GM21529 (cell line): ENCODE measurements at regions not wholly inside any gene's neighbourhood (a gene's known extent, or its start where the extent isn't known, plus 50 kb on each side); places are given as distances from the start of the nearest gene placed in this dataset.
"Not testable (repeated sequence)": the region's sequence is repeated elsewhere in the genome, so short reads cannot be mapped to it uniquely, and the experiment has no call there.

Experiments used
- ATAC-seq: cut with Tn5 transposase; IDR thresholded peaks from one replicate; pipeline ENCODE4 v1.9.1; 2021; ENCODE audit not compliant: unreplicated experiment

DNA sequence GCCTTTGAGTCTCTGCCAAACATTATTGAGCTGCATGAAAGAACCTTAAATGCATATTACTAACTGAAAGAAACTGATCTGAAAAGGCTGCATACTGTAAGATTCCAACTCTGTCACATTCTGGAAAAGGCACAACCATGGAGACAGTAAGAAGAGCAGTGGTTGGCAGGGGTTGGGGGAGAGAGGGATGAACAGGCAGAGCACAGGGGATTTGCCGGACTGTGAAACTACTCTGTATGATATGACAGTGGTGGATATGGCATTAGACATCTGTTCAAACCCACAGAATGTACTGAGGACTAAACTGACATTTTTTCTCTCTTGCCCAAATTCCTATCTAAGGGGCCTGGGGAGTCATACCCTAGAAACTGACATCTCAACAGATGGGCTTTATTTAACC is 138.4 kb downstream of the KCNJ12 start:
- ATAC-seq: not testable (repeated sequence)

DNA sequence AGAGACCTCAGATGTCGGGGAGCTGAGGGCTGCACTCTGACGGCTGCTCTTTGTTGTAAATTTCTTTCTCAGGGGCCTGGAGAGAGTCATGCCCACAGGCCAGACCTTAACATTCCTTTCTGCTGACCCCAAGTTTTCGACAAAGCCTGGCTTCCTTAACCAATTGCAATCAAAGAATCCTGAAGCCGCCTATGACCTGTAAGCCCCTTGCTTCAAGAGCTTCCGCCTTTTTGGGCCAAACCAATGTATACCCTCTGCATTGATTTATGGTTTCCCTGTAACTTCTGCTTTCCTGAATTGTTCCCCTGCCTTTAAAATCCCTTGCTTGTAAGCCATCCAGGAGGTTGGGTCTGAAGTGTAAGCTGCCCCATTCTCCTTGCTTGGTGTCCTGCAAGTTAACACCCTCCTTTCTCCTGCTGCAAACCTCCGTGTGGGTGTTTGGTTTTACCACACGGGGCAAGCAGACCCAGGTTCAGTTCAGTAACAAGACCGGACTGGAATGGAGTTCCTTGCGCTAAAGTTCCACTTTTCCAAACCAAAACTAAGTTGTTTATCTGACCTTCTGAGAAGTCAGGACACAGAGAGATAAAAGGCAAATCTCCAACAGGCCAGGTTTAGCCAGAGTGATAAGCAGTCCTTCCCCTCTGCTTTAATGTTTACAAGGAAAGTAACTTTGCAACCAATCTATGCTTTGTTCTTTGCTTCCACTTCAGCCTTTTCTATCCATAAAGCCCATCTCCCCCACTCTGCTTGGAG is 141.6 kb downstream of the KCNJ12 start:
- no peak for ATAC-seq

DNA sequence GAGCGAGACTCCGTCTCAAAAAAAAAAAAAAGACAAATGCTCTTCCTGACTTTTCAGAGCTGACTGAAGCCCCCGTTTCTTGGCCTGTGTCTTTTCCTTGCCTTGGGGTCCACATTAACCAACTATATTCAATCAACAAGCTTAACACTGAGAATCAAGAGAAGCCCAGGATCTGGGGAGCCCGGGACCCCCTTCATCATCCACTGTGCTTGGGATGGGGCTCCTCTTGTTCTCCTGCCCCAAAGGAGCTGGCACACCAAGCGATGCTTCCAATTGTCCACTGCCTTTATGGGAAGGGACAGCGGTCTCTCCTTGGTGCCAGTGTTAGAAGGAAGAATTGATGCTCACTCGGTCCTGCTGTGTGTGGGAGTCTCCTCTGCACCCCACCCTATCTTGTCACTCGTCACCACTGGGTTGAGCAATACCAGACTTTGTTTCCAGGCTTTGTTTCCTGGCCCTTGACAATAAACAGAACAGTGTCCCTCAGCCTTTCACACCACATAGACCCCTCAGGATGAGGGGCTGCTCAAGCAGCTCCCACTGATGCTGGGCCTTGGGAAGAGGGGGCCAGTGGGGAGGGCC is 146.7 kb downstream of the KCNJ12 start:
- ATAC-seq: no peak

DNA sequence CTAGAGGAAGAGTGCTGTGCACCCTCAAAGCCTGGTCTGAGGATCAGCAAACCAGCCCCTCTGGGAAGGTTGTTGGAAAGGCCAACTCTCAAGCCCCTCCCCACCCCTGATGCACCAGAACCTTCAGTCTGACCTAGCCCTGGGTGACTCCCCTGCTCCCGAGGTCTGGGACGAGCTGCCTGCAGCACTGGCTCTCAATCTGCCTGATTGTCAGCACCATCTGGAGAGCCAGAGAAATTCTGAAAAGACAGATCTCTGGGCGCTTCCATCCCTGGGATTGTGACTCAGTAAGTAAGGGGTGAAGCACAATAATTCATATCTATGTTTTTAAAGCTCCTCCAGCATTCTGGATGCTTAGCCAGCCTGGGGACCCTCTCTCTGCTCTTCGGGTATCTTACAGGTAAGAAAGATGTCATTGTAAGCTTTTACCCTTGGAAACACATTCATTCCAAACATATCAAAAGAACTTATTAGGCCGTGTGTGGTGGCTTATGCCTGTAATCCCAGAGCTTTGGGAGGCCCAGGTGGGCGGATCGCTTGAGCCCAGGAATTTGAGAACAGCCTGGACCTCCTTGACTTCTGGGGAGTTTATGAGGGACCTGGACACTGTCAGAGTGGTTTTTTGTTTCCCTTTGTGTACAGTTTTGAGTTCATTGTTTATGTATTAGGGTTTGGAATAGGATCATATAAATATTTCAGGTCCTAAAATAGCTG is 147.5 kb downstream of the KCNJ12 start:
- ATAC-seq: no peak

DNA sequence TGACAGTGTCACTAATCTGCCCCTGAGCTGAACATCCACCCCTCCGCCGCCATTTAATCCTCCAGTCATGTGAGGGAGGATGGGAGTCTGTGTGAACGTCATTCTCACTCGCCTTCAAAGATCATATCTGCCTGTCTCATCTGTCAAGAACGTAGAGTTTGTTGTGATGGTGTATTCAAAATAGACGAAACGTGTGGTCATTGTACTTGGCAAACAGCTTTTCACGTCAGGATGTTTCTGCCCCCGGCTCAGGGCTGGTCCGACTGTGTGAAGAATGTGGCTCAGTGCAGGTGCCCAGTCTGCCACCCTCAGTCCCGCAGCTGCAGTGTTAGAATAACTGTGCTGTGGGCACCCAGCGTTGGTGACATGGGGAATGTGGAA is 148.0 kb downstream of the KCNJ12 start:
- no peak for ATAC-seq

DNA sequence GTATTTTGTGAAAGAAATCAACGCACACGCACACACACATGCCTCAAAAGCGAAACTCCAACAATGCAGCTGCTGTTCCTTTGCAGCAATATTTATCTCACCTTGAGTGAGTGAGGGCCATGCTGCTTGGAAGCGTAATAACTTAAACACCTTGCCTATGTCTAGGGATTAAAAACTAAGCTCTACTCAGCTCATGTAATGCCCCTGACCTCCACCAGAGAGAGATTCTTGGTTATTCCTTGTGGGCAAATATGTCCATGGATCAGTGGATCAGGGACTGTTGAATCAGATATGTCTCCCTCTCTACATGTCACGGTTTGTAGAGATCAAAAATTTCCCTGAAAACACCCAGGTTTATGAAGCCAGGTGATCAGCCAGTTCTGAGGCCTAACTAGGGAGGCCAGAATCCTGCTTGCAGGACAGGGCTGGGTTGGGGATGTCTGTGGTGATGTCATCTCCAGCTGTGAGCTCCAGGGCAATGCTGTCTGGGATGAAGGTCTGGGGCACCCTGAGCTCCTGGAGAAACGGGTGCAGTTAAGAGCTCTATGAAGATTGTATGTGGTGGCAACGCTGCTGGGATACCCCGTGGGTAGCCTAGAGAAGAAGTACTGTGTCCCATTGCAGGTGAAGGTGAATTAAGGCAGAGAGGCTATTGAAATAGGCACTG is 149.4 kb downstream of the KCNJ12 start:
- no peak for ATAC-seq

DNA sequence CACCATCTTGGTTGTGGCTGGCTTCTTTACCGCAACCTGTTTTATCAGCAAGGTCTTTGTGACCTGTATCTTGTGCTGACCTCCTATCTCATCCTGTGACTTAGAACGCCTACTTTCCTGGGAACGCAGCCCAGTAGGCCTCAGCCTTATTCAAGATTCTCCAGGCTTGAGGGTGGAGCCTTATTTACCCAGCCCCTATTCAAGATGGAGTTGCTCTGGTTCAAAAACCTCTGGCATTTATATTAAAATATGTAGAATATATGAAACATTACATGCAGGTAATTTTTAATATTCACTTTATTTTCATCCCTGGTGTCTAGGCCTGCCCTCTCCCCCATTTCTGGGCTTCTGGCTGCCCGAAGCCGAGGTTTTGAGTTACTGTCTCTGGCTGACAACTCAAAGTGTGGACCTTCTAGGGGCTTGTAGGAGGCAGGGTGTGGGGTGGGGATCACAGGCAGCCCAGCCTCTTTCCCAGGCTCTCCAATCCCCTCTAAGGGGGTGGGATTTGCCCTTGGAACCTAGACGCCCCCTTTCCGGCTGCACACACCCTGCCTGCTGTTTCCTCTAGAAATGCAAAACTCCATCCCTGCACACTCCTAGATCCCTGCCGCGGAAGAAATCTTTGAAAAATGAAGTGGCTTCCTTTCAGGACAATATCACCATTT is 152.0 kb downstream of the KCNJ12 start:
- ATAC-seq: no peak

DNA sequence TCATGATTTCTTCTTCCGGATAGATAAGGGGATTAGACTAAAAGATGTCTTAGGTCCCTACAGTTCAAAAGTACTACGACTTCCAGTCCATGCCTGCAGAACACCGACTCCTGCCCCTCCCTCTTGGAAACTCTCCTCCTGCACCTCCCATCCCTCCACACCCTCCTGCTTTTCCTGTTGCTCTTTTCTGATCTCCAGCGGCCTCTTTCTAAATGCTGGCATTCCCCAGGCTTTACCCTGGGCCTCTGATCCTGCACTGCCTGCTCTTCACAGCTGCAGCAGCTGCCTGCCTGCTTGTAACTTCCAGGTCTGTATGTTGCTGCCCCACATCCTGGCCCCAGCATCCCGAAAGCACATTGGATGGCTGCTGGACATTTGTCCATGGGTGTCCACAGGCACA is 154.2 kb downstream of the KCNJ12 start:
- no peak for ATAC-seq

DNA sequence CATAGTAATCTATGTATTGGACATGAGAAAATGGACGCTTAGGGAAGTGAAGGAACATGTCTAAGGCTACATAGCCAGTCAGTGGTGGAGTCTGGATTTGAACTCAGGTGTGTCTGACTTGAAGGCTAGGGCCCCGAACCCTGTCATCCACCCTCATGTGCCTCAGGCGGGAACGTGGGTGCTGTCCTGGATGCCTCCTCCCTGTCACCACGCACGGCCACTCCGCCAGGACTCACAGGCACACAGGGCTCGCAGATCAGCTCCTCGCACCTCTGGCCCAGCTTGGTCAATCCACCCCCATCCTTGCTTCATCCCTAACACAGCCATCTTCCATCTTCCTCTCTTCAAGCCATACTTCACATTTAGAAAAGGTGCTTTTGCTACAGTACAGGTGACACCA is 154.7 kb downstream of the KCNJ12 start:
- no peak for ATAC-seq

DNA sequence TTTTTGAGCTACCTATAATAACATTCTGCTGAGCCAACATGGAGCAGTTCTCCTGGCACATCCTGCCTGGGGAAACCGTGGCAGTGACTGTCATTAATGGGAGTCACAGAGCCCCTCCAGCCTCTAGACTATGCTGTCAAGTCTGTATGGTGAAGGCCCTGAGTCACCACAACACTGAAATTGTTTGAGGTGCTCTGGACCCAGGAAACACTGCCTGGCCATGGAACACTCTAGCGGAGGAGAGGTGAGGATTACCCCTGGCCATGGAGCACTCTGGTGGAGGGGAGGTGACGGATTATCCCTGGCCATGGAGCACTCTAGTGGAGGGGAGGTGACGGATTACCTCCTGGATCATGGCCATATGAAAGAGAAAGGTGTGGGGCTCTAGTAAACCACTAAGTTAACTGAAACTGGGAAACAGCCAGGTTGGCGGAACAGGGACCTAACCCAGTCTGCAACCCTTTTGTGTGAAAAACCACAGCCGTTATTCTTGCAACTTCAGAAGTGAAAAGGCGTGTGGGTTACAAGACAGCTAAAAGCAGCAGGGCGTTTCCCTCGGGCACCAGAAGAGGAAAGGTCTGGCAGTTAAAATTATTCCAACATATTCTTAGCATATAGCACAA is 156.7 kb downstream of the KCNJ12 start:
- ATAC-seq: no peak

DNA sequence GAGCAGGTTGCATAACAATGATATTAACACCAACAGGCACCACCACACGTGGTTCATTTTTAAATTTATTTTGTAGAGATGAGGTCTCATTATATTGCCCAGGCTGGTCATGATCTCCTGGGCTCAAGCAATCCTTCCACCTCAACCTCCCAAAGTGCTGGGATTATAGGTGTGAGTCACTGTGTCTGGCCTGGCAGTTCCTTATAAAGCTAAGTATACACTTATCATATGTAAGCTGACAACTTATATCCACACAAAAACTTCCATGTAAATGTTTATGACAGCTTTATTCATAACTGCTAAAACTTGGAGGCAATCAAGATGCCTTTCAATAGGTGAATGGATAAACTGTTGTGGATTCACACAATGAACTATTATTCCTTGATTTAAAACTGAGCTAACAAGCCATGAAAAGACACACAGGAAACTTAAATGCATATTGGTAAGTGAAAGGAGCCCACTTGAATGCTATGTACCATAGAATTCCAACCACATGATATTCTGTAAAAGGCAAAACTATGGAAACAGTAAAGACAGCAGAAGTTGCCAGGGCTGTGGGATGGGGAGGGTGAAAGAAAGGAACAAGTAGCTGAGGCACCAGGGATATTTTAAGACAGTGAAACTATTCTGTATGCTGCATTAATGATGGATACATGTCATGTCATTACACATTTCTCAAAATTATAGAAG is 156.5 kb upstream of the KCNJ18 start:
- no peak for ATAC-seq

DNA sequence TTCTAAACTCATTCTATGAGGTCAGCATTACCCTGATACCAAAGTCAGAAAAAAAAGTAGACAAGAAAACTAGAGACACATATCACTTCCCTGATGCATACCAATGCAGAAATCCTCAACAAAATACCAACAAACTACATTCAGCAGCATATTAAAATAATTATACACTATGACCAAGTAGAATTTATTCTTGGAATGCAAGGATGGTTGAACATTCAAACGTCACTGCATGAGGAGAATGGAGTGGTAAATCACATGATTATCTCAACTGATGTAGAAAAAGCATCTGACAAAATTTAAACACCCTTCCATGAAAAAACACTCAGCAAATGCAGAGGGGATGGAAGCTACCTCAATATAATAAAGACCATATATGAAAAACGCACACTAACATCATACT is 155.0 kb upstream of the KCNJ18 start:
- no peak for ATAC-seq

DNA sequence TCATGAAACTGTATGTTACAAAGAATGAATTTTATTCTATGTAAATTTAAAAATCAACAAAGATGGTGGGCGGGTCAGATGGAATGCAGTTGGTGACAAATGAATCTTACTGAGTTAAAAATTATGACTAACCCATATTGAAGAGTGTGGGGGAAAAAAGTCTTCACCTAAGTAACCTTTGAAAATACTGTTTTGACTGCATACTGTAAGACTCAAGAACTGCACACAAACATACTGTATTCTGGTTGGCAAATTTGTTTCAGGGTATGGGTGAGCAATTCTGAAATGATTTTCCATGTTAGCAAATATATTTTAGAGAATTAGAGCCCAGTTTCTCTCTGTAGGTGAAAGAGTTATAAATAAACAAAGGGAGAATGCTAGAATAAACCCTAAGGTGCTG is 153.7 kb upstream of the KCNJ18 start:
- ATAC-seq: no peak

DNA sequence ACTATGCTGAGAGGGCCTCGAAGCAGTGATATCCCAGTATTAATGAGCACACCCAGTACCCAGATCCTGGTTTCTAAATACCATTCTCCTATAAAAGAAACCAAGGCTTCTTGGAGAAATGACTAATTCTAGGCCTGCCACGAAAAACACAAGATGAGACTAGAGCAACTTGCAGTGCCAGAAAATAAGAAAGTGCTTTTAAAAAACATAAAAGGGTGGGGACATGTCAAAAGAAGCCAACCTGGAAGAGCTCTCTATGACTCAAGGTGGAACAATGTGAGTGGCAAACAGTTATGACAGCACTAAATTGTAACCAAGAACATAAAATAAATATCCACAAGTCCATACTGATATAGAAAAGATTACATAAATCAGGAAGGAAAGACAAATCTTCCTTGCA is 153.2 kb upstream of the KCNJ18 start:
- no peak for ATAC-seq

DNA sequence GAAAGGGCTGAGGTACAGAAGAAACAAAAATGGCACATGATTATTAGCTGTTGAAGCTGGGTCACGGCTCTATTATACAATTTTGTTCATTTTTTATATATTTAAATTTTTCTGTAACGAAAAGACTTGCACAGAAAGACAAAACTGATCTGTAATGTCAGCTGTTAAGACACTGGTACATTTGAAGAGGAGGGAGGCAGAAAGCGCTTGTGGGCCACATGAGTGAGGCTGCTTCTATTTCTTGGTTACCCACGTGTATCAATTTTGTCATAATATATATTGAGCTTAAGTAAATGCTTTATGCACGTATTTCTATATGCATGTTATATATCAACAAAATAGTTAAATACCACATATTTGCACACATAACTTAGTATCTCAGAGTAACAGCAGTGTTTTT is 151.8 kb upstream of the KCNJ18 start:
- no peak for ATAC-seq

DNA sequence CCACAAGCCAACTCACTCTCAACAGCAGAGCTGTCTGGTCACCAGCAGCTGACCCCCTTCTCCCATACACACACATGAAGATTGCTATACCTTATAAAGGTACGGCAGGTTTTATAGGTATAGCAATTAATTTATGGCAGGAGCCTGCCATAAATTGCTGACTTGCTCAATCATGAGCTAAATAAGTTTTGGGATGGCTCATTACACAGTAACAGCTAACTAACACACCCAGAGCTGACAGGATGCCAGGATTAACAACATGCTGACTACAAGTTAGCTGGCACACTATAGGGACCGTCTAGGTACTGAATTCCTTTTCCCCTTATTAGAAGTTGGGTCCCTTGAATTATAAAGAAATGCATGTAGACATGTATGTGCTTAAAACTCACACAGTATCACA is 150.3 kb upstream of the KCNJ18 start:
- no peak for ATAC-seq

DNA sequence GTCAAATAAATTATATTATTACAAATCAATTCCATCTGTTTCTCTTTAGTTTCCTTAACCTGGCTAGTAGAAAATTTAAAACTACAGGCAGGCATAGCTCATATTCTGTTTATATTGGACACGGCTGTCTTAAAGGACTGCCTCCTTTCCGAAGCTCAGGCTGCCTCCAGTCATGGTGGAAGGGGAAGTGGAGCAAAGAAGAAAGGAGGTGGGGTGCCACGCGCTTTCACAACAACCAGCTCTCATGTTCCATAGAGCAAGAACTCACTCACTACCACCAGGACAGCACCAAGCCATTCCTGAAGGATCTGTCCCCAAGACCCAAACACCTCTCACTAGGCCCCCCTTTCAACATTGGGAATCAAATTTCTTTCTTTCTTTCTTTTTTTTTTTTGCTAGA is 149.3 kb upstream of the KCNJ18 start:
- no peak for ATAC-seq

DNA sequence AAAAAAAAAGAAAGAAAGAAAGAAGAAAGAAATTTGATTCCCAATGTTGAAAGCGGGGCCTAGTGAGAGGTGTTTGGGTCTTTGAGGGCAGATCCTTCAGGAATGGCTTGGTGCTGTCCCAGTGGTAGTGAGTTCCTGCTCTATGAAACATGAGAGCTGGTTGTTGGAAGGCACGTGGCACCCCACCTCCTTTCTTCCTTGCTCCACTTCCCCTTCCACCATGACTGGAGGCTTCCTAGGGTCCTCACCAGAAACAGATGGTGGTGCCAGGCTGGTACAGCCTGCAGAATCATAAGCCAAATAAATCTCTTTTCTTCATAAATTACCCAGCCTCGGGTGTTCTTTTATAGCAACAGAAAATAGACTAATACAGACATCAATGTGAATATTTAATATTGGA is 147.3 kb upstream of the KCNJ18 start:
- ATAC-seq: no peak

DNA sequence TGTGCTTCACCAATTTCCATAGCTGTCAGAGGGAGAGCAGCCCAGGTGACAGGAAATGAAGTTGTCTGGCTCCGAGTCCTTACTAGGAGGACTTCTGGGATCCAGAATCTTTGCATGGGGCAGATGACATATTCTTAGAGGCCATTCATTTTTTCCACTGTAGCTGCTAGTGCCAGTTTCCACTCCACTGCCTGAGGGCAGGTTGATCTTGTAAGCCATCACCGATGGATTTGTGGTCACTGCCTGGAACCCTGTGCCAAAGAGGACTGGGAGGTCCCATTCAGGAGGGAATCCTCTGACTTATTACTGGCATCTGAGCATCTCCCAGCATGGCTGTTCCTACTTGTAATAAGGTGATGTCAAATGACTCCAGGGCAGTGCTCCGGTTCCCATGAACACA is 144.1 kb upstream of the KCNJ18 start:
- no peak for ATAC-seq

DNA sequence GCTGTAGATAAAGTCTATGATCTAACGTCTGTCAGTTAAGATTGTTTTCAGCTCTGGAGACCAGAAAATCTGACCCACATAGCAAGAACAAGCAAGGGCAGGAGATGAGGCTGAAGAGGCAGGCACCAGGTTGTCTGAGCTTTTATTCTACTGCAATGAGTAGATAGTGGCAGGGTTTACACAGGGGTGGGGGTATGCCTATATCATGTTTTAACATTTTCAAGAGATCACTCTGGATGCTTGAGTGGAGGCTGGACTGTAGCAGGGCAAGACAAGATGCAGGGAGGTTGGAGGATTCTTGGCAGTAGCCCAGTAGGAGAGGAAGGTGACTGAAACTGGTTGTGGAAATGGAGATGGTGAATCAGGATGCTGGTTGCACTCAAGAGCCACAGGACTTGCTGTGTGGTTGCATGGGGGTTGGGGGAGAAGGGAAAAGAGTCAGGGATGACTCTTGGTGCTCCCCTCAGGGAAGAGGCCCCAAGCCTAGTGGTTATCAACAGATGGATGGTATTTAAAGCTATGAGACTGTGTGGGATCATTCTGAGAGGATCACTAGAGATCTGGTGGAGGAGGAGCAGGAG is 143.1 kb upstream of the KCNJ18 start:
- ATAC-seq: no peak
